Sigmoid colon (tissue), 6 donors: ENCODE measurements at regions not wholly inside any gene's neighbourhood (a gene's known extent, or its start where the extent isn't known, plus 50 kb on each side); places are given as distances from the start of the nearest gene placed in this dataset.

ENCODE experiments used
- DNase-seq: peaks from one replicate; pipeline ENCODE4 v3.0.0-alpha.2; 2019
- H3K27ac ChIP-seq, 4 donors: fragments of 200-600 bp; sonication (generic); one replicate each; pipeline ENCODE4 v1.5.1; 2016 to 2019; ENCODE audit warnings: mild to moderate bottlenecking in 1 of 4
- H3K27me3 ChIP-seq, 3 donors: fragments of 200-600 bp; sonication (generic); one replicate each; pipeline ENCODE4 v1.5.1; 2019; ENCODE audit warnings: mild to moderate bottlenecking in 1 of 3
- H3K36me3 ChIP-seq, 4 donors: fragments of 200-600 bp; sonication (generic); one replicate each; pipeline ENCODE4 v1.5.1; 2016 to 2019
- H3K4me1 ChIP-seq, 4 donors: fragments of 200-600 bp; sonication (generic); one replicate each; pipeline ENCODE4 v1.5.1; 2017 to 2019
- H3K4me3 ChIP-seq, 4 donors: fragments of 200-600 bp; sonication (generic); one replicate each; pipeline ENCODE4 v1.5.1; 2017 to 2019; ENCODE audit warnings: mild to moderate bottlenecking in 2 of 4, moderate library complexity in 1 of 4
- H3K9me3 ChIP-seq, 4 donors: fragments of 200-600 bp in 3 of 4; sonication (generic) in 3 of 4; one replicate each; pipeline versions ENCODE4 v1.5.1 to v1.6.1; 2013 to 2019
- EP300 ChIP-seq, 4 donors: sonication (generic); formaldehyde crosslinking; IDR thresholded peaks; one replicate each; pipeline ENCODE4 v1.6.1; 2017; ENCODE audit warnings: antibody characterized with exemption in 4 of 4
- POLR2A ChIP-seq, 2 donors: fragments of 450-650 bp; IDR thresholded peaks; one replicate each; pipeline ENCODE4 v1.6.1; 2016; ENCODE audit warnings: antibody characterized with exemption in 2 of 2, mild to moderate bottlenecking in 2 of 2, moderate library complexity in 2 of 2
- POLR2AphosphoS5 ChIP-seq, 4 donors: sonication (generic); formaldehyde crosslinking; IDR thresholded peaks; one replicate each; pipeline ENCODE4 v1.6.1; 2017; ENCODE audit warnings: antibody characterized with exemption in 4 of 4
- WGBS, 2 donors: extraction: QIAGEN DNeasy Blood & Tissue Kit; methylation state at CpG; one replicate each; pipeline ENCODE4 v1.1.7; 2013; 5-methylcytosine and 5-hydroxymethylcytosine counted together
- intact Hi-C: fragments of 100-400 bp; cut with DNase I; formaldehyde crosslinking; loops from one replicate; pipeline ENCODE4 v1.15.1; 2023
- TF ChIP-seq, protein P1 (sequence below), 4 experiments: fragments of 450-650 bp in 3 of 4; fragments of 200-600 bp in 1 of 4; IDR thresholded peaks; one replicate each; pipeline ENCODE4 v1.5.1; 2016 to 2019; ENCODE audit warnings: antibody characterized with exemption in 4 of 4, mild to moderate bottlenecking in 3 of 4, moderate library complexity in 2 of 4
- donor health status: healthy with polysubstance abuse.
- donor health status: healthy.

- H3K27me3 ChIP-seq: no peaks in the 10 kb centered on the region
- intact Hi-C loops: no loop called here
- 37 to 62% methylated on average over 4 of the region's 4 CpGs for WGBS, 2 donors
- H3K9me3 ChIP-seq: no peaks in the 10 kb centered on the region
- H3K36me3 ChIP-seq: no peaks in the 10 kb centered on the region
- TF ChIP-seq, protein P1, sequence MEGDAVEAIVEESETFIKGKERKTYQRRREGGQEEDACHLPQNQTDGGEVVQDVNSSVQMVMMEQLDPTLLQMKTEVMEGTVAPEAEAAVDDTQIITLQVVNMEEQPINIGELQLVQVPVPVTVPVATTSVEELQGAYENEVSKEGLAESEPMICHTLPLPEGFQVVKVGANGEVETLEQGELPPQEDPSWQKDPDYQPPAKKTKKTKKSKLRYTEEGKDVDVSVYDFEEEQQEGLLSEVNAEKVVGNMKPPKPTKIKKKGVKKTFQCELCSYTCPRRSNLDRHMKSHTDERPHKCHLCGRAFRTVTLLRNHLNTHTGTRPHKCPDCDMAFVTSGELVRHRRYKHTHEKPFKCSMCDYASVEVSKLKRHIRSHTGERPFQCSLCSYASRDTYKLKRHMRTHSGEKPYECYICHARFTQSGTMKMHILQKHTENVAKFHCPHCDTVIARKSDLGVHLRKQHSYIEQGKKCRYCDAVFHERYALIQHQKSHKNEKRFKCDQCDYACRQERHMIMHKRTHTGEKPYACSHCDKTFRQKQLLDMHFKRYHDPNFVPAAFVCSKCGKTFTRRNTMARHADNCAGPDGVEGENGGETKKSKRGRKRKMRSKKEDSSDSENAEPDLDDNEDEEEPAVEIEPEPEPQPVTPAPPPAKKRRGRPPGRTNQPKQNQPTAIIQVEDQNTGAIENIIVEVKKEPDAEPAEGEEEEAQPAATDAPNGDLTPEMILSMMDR (IDR thresholded peaks at IDR 0.05): no peak
- TF ChIP-seq POLR2A (IDR thresholded peaks at IDR 0.05) (no peak), EP300 (IDR thresholded peaks at IDR 0.05) (no peak), POLR2AphosphoS5 (IDR thresholded peaks at IDR 0.05) (no peak)
- DNase-seq: no peak
- H3K4me1 ChIP-seq: no peaks in the 10 kb centered on the region
- no peak overlapping the region for H3K27ac ChIP-seq
- no peak overlapping the region for H3K4me3 ChIP-seq
Measured at GRCh38 chr13:97659602-97660001, 225.6 kb downstream of the RAP2A start.

DNA sequence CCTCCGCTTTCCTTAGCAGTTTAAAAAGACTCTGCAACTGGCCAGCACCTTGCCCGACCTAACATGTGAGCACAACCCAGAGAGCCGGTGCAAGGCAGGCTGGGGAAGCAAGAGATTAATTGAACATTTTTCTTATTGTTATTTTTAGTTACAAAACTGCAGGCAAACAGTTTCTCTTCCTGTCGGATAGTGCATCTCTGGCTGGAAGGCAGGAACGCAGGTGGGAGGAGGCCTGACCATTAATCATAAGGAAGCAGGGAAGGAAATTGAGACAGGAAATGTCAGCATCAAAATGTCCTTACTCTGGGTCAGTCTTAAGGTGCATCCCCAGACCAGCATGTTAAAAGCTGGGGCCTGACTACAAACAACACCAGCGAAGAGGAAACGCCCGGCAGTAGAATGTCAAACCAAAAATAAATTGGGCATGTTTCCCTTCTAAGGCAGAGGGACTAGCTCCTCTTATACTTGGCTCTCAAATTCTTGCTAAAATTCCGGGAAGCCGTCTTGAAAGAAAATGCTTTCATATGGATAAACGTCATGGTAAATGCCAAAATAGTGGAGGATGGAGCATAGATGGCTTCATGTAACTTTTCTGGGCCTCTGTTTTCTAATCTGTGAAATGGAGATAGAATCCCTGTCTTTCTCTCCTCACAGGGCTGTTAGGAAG lies 226.8 kb downstream of the RAP2A start:
- 57 to 71% methylated on average over 11 of the region's 11 CpGs for WGBS, 2 donors
- H3K9me3 ChIP-seq: no peaks in the 10 kb centered on the region
- H3K27ac ChIP-seq: no peak overlapping the region
- no peaks in the 10 kb centered on the region for H3K27me3 ChIP-seq
- H3K36me3 ChIP-seq: no peaks in the 10 kb centered on the region
- no peak for TF ChIP-seq POLR2AphosphoS5 (IDR thresholded peaks at IDR 0.05)
- intact Hi-C loops: no loop called here
- H3K4me1 ChIP-seq: no peaks in the 10 kb centered on the region
- H3K4me3 ChIP-seq: no peak overlapping the region
- no peak for DNase-seq

GRCh38 chr13:97686594-97686993 lies 252.6 kb downstream of the RAP2A start:
- H3K4me3 ChIP-seq: no peak overlapping the region
- intact Hi-C loops: no loop called here
- 82 to 87% methylated on average over 6 of the region's 6 CpGs for WGBS, 2 donors
- no peaks in the 10 kb centered on the region for H3K27me3 ChIP-seq
- no peak for TF ChIP-seq POLR2AphosphoS5 (IDR thresholded peaks at IDR 0.05)
- no peak for TF ChIP-seq EP300 (IDR thresholded peaks at IDR 0.05)
- no peak for TF ChIP-seq POLR2A (IDR thresholded peaks at IDR 0.05)
- no peak for DNase-seq
- H3K36me3 ChIP-seq: no peaks in the 10 kb centered on the region
- H3K9me3 ChIP-seq: no peaks in the 10 kb centered on the region
- H3K27ac ChIP-seq: no peak overlapping the region
- no peaks in the 10 kb centered on the region for H3K4me1 ChIP-seq

DNA sequence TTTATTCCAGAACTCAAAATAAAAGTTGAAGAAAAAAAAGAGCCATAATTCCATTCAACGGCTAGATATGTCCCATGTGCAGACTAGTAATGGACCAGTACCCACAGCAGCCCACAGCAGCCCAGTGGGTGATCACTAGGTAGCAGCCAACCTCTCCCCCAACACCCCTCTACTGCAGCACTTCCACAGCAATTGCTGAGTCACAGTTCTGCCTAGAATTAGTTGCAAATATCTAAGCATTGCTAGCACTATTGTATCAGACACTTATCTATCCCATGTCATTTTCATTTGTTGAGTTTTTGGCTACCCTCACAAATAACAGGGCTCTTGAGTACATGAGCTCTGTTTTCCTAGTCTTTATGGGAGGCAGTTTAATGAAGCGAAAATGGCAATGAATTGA lies 258.7 kb downstream of the RAP2A start:
- intact Hi-C loops: no loop called here
- Histone ChIP-seq H3K27me3 (no peaks in the 10 kb centered on the region), H3K4me1 (no peaks in the 10 kb centered on the region), H3K27ac (no peak overlapping the region), H3K36me3 (no peaks in the 10 kb centered on the region), H3K4me3 (no peak overlapping the region), H3K9me3 (peaks cover 0 to 3% (median 0%) of the 10 kb centered on the region in 4 donors)
- 80 to 82% methylated on average over 2 of the region's 2 CpGs for WGBS, 2 donors
- TF ChIP-seq, protein P1 (IDR thresholded peaks at IDR 0.05): no peak
- TF ChIP-seq POLR2A (IDR thresholded peaks at IDR 0.05): no peak
- no peak for TF ChIP-seq EP300 (IDR thresholded peaks at IDR 0.05)
- TF ChIP-seq POLR2AphosphoS5 (IDR thresholded peaks at IDR 0.05): no peak
- no peak for DNase-seq

GRCh38 chr13:97695684-97696083 lies 257.8 kb upstream of the IPO5 start:
- H3K27me3 ChIP-seq: no peaks in the 10 kb centered on the region
- no peak overlapping the region for H3K4me3 ChIP-seq
- intact Hi-C loops: no loop called here

More at GRCh38 chr13:97695684-97696083, 257.8 kb upstream of the IPO5 start:
- Histone ChIP-seq H3K36me3 (no peaks in the 10 kb centered on the region), H3K4me1 (no peaks in the 10 kb centered on the region), H3K27ac (no peak overlapping the region), H3K9me3 (peaks cover 0 to 3% (median 0%) of the 10 kb centered on the region in 4 donors)
- 55 to 76% methylated on average over 6 of the region's 6 CpGs for WGBS, 2 donors
- DNase-seq: no peak
- TF ChIP-seq POLR2AphosphoS5 (IDR thresholded peaks at IDR 0.05) (no peak), POLR2A (IDR thresholded peaks at IDR 0.05) (no peak), EP300 (IDR thresholded peaks at IDR 0.05) (no peak)
- TF ChIP-seq, protein P1 (IDR thresholded peaks at IDR 0.05): no peak
